HG03460 (cell line): ENCODE measurements at regions not wholly inside any gene's neighbourhood (a gene's known extent, or its start where the extent isn't known, plus 50 kb on each side); places are given as distances from the start of the nearest gene placed in this dataset.

ENCODE experiments used
- ATAC-seq: cut with Tn5 transposase; IDR thresholded peaks from one replicate; pipeline ENCODE4 v1.9.1; 2021; ENCODE audit not compliant: unreplicated experiment

GRCh38 chr7:115106316-115106715 is 184.4 kb downstream of the MDFIC start:
- ATAC-seq: no peak

- ATAC-seq: no peak
These were observed 180.8 kb downstream of the MDFIC start for GRCh38 chr7:115102738-115103137.

GRCh38 chr7:115101199-115101598 is 179.3 kb downstream of the MDFIC start:
- no peak for ATAC-seq

GRCh38 chr7:115099906-115100305 is 178.0 kb downstream of the MDFIC start:
- no peak for ATAC-seq

- no peak for ATAC-seq
These were observed 175.3 kb downstream of the MDFIC start for GRCh38 chr7:115097175-115097671.

- ATAC-seq: no peak
These were observed 174.4 kb downstream of the MDFIC start for GRCh38 chr7:115096262-115096661.

- no peak for ATAC-seq
These were observed 172.3 kb downstream of the MDFIC start for GRCh38 chr7:115094163-115094562.

GRCh38 chr7:115088893-115089292 is 167.0 kb downstream of the MDFIC start:
- no peak for ATAC-seq

- ATAC-seq: no peak
These were observed 165.5 kb downstream of the MDFIC start for GRCh38 chr7:115087437-115087836.

- ATAC-seq: no peak
These were observed 164.4 kb downstream of the MDFIC start for GRCh38 chr7:115086146-115086841.

- no peak for ATAC-seq
These were observed 163.5 kb downstream of the MDFIC start for GRCh38 chr7:115085421-115085820.

GRCh38 chr7:115083935-115084334 is 162.0 kb downstream of the MDFIC start:
- no peak for ATAC-seq

- no peak for ATAC-seq
These were observed 159.9 kb downstream of the MDFIC start for GRCh38 chr7:115081772-115082171.

- no peak for ATAC-seq
These were observed 157.0 kb downstream of the MDFIC start for GRCh38 chr7:115078851-115079250.

- ATAC-seq: no peak
These were observed 156.5 kb downstream of the MDFIC start for GRCh38 chr7:115078386-115078785.

- no peak for ATAC-seq
These were observed 148.4 kb downstream of the MDFIC start for GRCh38 chr7:115070311-115070710.
